NCI-H1694 treated with DMSO at 0.1 percent for 48 hours (cell line): ENCODE measurements at regions not wholly inside any gene's neighbourhood (a gene's known extent, or its start where the extent isn't known, plus 50 kb on each side); places are given as distances from the start of the nearest gene placed in this dataset.
"Not testable (repeated sequence)": the region's sequence is repeated elsewhere in the genome, so short reads cannot be mapped to it uniquely, and the experiment has no call there.

Source experiments
- DNase-seq: peaks from one replicate; lab custom pipeline; 2025; lab: John Stamatoyannopoulos, UW

DNA sequence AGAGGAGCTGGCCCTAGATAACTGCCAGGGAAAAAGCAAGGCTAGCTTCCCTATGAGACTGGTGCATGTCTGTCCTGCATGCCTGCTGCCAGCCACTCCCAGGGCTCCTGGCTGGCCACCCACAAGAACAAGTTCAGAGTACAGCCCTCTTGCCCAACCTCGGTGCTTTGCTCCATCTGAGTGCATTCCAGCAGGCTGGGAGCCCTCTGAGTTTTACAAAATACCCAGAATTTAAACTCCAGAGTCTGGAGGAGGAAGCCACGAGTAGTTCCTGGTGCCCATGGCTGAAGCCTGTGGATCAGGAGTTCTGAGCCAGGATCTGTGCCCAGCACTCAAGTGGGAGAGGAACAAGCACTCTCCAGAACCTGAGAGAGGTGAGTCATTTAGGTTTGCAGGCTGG is 111.6 kb downstream of the MAGEE2 start:
- DNase-seq = no peak

DNA sequence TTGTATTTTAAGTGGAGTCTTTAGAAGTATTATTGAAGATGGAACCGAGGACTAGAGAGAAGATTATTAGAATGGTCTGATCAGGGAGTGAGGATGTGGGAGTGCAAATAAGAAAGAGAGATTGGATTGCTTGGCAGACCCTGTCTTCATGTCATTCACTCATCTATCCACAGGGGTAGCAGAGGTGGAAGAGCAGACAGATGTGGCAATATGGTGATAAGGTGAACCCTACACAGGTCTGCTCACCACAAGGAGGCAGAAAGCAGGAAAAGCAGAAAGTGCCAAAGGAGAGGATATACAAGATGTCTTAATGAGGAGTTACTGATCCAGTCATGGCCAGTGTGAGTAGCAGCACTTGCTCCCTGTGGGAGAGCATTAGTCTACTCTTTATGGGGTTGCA is 129.4 kb downstream of the MAGEE2 start:
- no peak for DNase-seq

GRCh38 chrX:75649829-75650228 is 127.0 kb upstream of the ZDHHC15 start:
- DNase-seq = no peak

DNA sequence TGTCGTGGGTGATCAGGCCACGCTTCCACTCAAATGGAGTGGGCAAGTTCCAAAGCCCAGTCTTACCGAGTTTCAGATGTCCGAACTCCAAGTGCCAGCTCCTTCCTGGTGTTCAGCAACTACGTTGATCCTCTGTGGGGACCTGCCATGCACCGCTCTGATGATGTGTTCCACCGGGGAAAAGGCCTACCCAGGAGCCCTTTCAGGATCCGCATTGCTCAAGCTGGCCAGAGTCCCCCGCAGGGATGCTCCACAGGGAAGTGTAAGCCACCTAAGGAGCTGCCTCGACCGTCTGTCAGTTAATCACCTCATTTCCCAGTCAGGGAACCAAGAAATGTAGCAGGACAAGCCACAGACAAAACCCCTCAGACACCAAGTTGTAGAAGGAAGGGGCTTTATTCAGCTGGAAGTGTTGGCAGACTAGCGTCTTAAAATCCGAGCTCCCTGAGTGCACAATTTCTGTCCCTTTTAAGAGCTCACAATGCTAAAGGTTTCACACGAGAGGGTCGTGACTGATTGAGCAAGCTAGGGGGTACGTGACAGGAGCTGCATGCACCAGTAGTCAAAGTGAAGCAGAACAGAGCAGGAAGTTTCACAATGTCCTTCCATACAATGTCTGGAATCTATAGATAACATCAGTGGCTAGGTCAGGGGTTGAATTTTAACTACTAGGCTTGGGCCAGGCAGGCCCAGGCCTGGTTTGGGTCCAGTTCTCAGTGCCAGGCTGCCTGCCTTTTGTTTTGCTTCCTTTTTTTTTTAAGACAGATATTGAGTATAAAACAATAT is 126.2 kb upstream of the ZDHHC15 start:
- DNase-seq = no peak

- DNase-seq = no peak
Measured at GRCh38 chrX:75642811-75643361, 120.0 kb upstream of the ZDHHC15 start.

GRCh38 chrX:75638332-75638731 is 115.5 kb upstream of the ZDHHC15 start:
- no peak for DNase-seq

- DNase-seq = no peak
Measured at GRCh38 chrX:75625232-75625631, 102.4 kb upstream of the ZDHHC15 start.

DNA sequence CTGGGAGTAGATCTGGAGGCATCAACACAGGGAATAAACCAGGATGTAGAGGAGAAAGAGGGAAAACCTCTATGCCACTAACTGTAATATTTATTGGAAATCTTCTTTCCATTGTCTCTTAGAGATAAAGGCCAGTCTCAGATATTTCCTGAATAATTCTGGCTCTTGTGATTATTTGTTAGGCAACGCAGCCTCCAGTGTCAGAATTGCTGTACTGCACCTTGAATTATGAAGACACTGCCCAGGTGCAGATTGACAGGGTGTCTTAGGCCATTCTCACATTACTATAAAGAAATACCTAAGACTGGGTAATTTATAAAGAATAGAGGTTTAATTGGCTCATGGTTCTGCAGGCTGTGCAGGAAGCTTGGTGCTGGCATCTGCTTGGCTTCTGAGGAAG is 100.7 kb upstream of the ZDHHC15 start:
- peak; percentile 0 for DNase-seq

DNA sequence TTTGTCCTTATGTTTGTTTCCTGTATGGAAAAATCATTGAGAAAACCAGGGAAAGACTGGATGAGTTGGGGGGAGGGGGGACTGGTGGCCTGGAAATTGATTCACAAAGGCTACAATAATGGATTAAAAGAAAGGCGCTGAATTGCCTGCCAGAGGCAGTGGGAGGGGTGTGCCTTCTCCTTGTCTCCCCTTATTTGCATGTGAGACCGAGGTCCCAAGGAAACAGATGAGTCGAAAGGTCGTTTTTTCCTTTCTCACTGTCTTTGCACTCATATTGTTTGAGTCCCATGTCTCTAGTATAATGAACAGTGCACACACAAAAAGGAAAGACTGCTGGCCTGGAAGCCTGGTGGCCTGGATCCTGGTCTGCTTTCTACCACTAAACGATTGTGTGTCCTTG is 86.6 kb upstream of the ZDHHC15 start:
- no peak for DNase-seq

GRCh38 chrX:75603833-75604232 is 81.0 kb upstream of the ZDHHC15 start:
- DNase-seq = peak; percentile 24

GRCh38 chrX:75602022-75602421 is 79.2 kb upstream of the ZDHHC15 start:
- DNase-seq = not testable (repeated sequence)

DNA sequence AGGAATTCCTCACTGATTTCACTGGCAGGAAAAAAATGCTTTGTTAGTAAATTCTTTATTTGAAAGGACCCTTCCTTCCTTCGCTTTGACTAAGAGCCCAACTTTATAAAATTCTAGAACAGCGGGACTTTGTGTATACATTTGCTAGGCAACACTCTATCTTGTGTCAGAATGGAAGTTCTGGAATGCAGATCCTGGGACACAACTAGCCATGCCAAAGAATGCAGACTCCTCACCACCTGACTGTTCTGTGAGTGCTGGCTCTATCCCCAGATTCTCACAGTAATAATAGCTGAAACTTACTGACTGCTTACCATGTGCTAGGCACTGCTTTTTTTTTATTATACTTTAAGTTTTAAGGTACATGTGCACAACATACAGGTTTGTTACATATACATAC is 73.3 kb upstream of the ZDHHC15 start:
- DNase-seq = no peak

DNA sequence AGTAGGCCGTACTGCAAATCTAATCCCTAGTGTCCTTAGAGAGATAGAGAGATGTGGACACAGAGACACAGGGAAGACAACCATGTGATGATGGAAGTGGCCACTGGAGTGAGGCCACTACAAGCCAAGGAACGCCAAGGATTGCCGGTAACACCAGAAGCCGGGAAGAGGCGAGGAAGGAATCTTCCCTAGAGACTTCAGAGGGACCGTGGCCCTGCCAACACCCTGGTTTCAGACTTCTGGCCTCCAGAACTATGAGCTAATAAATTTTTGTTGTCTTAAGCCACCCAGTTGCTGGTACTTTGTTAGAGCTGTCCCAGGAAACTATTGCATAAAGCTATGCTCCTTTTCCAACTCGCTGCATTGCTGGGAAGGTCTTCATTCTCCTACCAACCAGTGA is 70.3 kb upstream of the ZDHHC15 start:
- not testable (repeated sequence) for DNase-seq

DNA sequence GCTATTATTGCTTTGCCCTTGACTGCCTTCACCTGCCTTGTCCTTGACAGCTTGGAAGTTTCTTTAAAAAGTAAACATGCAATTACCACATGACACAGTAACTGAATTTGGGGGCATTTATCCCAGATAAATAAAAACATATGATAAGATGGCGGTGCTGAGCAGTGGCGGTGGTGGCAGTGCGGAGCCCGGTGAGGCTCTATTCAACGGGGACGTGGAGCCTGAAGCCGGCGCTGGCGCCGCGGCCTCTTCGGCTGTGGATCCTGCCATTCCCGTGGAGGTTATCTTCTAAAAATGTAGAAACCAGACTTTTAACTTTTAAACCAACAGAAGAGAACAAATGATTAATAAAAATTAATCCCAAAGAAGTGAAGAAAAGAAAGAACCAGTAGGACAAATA is 59.7 kb upstream of the ZDHHC15 start:
- no peak for DNase-seq
